Epidermal melanocyte (primary cell): ENCODE measurements at regions not wholly inside any gene's neighbourhood (a gene's known extent, or its start where the extent isn't known, plus 50 kb on each side); places are given as distances from the start of the nearest gene placed in this dataset.
"Not testable (repeated sequence)": the region's sequence is repeated elsewhere in the genome, so short reads cannot be mapped to it uniquely, and the experiment has no call there.

ENCODE experiments used
- DNase-seq: peaks from one replicate; pipeline ENCODE4 v3.0.0; 2011; ENCODE audit warnings: low spot score; ENCODE audit not compliant: insufficient read length

DNA sequence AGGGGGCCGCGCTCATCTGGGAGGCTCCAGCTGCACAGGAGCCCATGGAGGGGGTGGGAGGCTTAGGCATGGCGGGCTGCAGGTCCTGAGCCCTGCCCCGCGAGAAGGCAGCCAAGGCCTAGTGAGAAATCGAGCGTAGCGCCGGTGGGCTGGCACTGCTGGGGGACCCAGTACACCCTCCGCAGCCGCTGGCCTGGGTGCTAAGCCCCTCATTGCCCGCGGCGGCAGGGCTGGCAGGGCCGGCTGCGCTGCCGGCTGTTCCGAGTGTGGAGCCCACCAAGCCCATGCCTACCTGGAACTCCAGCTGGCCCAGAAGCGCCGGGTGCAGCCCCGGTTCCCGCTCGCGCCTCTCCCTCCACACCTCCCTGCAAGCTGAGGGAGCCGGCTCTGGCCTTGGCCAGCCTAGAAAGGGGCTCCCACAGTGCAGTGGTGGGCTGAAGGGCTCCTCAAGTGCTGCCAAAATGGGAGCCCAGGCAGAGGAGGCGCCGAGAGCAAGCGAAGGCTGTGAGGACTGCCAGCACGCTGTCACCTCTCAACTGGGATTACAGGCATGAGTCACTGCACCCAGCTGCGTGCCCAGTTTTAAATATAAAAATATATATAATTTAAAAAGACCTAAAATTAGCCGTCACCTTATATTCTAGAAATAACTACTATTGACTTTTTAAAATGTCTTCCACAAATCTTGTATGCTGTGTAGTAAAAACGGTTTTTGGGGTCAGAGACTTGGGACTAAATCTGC is 56.9 kb upstream of the GOT2 start:
- DNase-seq, result not testable (repeated sequence)

DNA sequence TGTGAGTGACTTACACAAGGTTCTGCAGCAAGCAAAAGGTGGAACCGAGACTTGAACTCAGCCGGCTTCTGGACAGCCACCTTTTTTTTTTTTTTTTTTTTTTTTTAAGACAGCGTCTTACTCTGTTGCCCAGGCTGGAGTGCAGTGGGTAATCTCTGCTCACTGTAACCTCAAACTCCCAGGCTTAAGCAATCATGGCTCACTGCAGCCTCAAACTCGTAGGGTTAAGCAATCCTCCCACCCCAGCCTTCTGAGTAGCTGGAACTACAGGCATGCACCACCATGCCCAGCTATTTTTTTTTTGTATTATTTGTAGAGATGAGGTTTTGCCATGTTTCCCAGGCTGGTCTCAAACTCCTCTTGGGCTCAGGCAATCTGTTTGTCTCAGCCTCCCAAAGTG is 55.2 kb upstream of the GOT2 start:
- no peak for DNase-seq
